GM18867 (cell line): ENCODE measurements at regions not wholly inside any gene's neighbourhood (a gene's known extent, or its start where the extent isn't known, plus 50 kb on each side); places are given as distances from the start of the nearest gene placed in this dataset.

ENCODE experiments used
- ATAC-seq: cut with Tn5 transposase; IDR thresholded peaks from one replicate; pipeline ENCODE4 v1.9.1; 2021; ENCODE audit warnings: mild to moderate bottlenecking, moderate library complexity; ENCODE audit not compliant: unreplicated experiment

- no peak for ATAC-seq
Measured at GRCh38 chrX:6472652-6473342, 62.1 kb downstream of the VCX3A start.

- no peak for ATAC-seq
Measured at GRCh38 chrX:6468706-6469105, 66.2 kb downstream of the VCX3A start.

GRCh38 chrX:6465756-6466155 is 69.2 kb downstream of the VCX3A start:
- no peak for ATAC-seq

GRCh38 chrX:6464726-6465125 is 70.2 kb downstream of the VCX3A start:
- no peak for ATAC-seq

GRCh38 chrX:6460893-6461490 is 73.9 kb downstream of the VCX3A start:
- ATAC-seq = no peak

- no peak for ATAC-seq
Measured at GRCh38 chrX:6456196-6456595, 78.7 kb downstream of the VCX3A start.

GRCh38 chrX:6449946-6450345 is 85.0 kb downstream of the VCX3A start:
- ATAC-seq = no peak

GRCh38 chrX:6448003-6448402 is 86.9 kb downstream of the VCX3A start:
- no peak for ATAC-seq

GRCh38 chrX:6446582-6446981 is 88.3 kb downstream of the VCX3A start:
- no peak for ATAC-seq

GRCh38 chrX:6440648-6441047 is 94.3 kb downstream of the VCX3A start:
- no peak for ATAC-seq

GRCh38 chrX:6432226-6432625 is 102.7 kb downstream of the VCX3A start:
- no peak for ATAC-seq

- ATAC-seq = no peak
Measured at GRCh38 chrX:6407542-6407941, 127.4 kb downstream of the VCX3A start.

- ATAC-seq = no peak
Measured at GRCh38 chrX:6386837-6387236, 148.1 kb downstream of the VCX3A start.

- no peak for ATAC-seq
Measured at GRCh38 chrX:6384921-6385320, 150.0 kb downstream of the VCX3A start.

- ATAC-seq = no peak
Measured at GRCh38 chrX:6384371-6384770, 150.5 kb downstream of the VCX3A start.

- no peak for ATAC-seq
Measured at GRCh38 chrX:6383917-6384316, 151.0 kb downstream of the VCX3A start.

- ATAC-seq = no peak
Measured at GRCh38 chrX:6383488-6383887, 151.4 kb downstream of the VCX3A start.

GRCh38 chrX:6382284-6382683 is 152.6 kb downstream of the VCX3A start:
- no peak for ATAC-seq

- no peak for ATAC-seq
Measured at GRCh38 chrX:6377103-6377764, 148.6 kb upstream of the NLGN4X start.

- no peak for ATAC-seq
Measured at GRCh38 chrX:6374556-6374955, 145.9 kb upstream of the NLGN4X start.

GRCh38 chrX:6372981-6373380 is 144.3 kb upstream of the NLGN4X start:
- no peak for ATAC-seq

- no peak for ATAC-seq
Measured at GRCh38 chrX:6371353-6371752, 142.7 kb upstream of the NLGN4X start.
